ENCODE measurements at regions not wholly inside any gene's neighbourhood (a gene's known extent, or its start where the extent isn't known, plus 50 kb on each side); places are given as distances from the start of the nearest gene placed in this dataset.
A peak's percentile ranks its signal among the peaks of the same experiment; 100 is the strongest.

DNA sequence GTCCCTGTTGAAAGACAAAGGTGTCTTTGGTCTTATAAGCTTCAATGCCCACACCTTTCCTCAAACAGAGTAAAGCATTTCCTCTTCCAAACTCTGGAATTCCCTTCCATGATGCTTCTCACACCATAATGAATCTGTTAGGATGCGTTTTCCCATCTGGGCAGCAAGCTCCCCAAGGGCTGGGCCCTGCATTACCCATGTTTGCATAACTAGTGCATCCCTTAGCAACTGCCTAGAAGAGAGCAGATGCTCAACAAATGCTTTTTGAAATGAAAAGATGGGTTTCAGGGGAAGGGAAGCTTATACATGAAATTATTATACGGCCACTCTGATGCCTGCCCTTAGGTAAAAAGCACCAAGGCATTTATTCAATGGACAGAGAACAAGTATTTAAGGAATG is 124.5 kb upstream of the CCL2 start:
- DNase-seq (ENCODE audit: low spot score), result no peak

DNA sequence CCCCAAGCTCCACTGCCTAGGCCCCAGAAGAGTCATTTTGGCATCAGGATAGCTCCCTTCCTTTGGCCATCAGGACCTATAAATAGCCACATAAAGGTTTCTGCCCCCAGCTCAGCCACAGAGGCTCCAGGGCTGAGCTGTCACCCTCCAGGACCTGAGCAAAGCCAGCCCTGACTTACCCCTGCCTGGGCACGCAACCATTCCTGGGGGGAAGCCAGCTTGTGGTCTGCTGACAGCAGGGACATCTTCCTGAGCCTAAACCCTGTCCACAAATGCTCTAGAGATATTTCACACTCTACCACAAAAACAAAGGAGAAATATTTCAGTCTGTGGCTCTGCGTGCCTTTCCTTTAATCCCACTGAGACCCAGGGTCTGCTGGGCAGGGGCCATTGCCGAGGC is 123.7 kb upstream of the CCL2 start:
- DNase-seq (ENCODE audit: low spot score), result no peak

DNA sequence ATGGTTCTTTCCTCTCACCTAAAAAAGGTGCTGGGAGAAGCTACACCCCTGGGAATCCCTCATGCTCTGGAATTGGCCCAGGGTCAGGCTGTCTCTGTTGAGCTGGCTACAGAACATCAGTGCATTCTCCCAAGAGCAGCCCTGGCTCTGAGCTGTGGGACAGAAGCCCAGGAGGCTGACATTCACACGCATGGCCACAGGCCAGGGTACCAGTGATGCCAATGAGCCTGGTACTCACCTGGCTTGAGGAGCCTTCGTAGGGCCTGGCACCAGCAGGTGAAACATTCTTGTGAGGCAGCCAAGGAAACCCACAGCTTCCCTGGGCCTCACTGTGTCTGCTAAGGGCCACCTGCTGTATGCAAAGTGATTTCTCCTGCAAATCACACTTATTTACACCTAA is 121.7 kb upstream of the CCL2 start:
- DNase-seq (ENCODE audit: low spot score), result peak; percentile 15

DNA sequence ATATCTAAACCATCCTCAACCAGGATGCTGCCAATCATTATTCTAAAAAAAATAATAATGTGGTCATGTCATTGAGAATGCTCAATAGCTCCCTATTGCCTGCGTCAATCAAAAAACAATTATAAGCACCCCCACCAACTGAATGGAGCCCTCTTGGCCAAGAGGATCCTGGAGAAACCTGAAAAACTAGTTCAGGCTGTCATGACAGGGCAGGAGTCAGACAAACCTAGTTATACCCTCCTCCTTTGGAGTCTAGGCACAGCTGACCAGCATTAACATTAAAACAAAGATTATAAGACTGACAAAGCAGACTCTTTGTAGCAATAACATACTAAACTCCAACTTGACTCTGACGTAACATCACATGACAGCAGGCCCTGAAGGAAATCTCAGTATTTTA is 119.2 kb upstream of the CCL2 start:
- DNase-seq (ENCODE audit: low spot score), result peak; percentile 17

DNA sequence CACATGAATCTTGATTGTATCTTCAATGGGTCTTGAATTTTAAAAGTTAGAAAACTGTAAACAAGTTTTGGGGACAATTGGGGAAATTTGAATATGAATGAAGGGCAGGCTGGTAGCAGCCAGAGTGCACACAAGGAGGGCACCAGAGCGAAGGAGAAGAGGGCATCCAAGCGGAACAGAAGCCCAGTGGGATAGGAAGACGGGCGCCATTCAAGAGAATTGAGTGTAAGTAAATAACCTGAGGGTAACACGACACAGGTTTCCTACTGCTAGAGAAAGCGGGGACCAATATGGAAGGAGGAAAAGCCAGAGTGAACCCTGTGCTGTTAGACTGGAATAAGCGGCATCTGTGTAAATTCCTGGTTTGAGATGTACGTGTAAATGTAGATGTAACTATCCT is 115.1 kb upstream of the CCL2 start:
- DNase-seq (ENCODE audit: low spot score), result no peak

DNA sequence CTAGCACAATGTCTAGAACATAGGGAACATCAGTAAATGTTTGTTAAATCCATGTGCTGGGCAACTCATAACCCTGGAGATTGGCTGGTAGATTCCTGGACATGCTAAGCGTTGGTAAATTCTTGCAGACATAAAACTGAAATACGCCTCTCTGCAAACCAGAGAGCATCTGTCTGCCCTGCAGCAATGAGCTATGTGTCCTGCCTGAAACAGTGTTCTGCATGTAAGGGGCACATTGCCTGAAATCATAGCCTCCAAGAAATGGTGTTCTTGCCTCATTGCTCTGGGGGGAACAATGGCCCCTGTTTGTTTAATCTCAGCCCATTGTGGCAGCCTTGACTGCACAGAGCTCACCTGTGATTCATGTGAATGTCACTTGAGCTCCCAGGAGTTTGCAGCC is 113.5 kb upstream of the CCL2 start:
- DNase-seq (ENCODE audit: low spot score), result no peak

DNA sequence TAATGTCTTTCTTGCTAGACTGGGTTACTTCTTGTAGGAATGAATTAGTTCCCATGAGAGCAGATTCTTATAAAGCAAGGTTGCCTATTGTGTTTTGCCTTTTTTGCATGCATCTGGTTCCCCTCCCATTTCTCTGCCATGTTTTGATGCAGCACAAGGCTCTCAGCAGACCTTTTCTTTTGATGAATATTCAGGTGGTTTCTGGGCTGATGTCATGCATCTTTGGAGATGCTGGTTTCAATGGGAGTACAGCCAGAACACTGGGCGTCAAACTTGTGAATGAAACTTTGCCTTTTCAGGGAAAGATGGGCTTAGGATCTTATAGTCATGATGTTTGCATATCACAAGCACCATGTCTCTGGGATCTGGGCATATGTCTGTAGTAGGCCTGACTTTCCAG is 111.7 kb upstream of the CCL2 start:
- no peak for DNase-seq (ENCODE audit: low spot score)

DNA sequence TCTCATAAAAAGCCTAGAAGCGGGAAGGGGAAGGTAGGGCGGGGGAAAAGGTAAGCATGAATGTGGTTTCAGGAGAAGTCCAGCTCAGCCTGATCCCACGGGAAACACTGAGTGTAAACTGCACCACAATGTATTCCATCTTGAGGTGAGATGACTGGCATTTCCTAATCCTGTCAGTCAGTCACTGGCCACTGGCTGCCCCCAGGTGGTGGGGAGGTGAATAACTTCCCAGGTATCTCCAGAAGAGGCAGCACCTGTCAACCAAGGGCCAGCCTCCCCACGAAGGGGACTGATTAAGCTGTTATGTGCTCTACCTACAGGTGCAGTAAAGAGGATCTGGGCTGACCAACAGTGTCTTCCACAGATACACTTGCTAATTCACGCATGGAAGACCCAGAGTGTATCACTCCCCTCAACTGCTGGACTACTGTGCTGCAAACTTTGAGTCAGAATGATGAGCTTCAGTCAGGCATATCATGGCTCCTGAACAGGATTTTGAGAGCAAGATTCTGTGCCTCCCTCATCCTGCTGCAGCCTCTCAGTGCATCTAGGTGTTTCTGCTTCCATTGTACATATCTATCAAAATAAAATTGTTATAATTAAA is 108.5 kb upstream of the CCL2 start:
- DNase-seq (ENCODE audit: low spot score), result peak; percentile 66

DNA sequence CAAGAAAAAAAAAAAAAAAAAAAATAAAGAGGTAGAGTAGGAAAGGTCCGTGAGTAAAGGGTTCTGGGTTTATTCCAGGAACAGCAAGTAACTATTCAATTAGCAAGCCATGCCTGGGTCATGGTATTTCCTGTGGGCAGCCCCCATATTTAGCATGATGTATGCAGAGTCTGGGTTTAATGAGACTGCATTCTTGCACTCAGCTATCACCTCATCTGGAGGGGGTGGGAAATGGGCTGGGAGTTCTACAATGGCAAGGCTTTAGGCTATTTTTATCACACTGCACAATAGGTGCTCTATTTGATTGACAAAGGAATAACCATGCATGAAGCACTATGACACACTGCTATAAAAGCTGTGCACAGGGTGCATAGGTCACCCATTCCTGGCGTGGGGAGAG is 104.0 kb upstream of the CCL2 start:
- no peak for DNase-seq (ENCODE audit: low spot score)

DNA sequence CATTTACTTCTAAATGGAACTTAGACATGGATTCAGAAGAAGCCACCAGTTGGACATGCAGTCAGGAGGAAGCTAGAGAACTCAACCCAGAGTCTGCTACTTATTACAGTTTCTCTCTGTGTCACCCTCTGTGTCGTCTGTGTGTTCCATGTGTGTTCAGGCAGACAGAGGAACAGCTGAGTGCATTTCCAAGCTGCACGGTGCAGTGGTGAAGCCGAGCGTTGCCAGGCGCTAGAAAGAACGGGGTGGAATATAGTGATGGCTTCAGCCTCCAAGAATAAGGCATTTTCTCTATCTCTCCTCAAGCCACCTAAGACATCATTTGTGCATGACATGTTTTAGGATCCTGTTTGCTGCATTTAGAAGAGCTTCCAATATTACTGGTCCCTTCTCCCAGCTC is 101.1 kb upstream of the CCL2 start:
- no peak for DNase-seq (ENCODE audit: low spot score)

DNA sequence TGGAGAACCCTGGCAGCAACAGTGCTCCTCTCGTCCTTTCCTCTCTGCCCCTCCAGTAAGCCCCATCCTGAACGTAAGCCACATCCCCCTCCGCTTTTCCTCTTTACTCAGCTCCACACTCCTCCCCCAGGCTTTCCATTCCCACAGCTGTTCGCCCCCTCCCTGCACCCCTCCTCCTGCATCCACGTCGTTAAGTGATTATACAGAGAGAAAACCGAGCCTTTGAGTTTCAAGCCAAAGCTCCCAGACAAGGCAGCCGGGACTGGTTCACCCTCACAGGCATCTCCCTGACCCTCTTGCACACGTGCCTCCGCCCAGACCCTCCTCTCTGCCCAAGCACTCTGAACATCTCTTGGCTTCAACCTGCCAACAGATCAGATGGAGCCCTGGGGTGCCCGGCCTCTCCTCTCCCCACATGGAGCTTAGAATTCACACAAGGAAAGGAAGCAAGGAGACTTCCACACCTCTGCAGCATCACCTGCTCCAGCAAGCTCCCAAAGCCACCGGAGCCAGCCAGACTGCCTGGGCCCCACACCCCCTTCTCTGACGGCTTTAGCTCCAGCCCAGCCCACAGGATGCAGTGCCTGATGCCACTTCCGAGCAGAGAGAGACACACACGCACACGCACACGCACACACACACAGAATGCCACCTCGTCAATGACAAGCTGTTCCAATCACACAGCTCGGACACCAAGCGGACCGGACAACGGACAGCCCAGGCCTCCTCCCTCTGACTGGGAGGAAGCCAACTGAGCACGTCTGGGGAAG is 99.9 kb upstream of the CCL2 start:
- DNase-seq (ENCODE audit: low spot score), result no peak

DNA sequence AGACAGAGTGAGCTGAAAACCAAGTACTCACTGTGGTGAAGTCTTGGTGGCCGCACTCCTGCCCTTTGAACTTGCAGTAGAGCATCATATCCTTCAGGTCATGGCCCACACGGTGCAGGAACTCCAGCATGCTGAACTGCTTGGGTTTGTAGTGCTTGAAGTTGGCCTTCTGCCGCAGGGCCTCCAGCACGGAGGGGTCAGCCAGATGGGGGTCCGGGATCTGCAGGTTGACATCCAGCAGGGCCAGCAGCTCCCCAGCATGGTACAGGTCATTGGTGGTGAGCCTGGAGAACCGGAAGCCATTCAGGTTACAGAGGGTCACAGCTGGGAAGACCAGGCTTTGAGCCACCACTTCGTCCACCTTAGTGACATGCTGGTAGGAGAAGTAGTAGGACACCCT is 99.1 kb upstream of the CCL2 start:
- no peak for DNase-seq (ENCODE audit: low spot score)

DNA sequence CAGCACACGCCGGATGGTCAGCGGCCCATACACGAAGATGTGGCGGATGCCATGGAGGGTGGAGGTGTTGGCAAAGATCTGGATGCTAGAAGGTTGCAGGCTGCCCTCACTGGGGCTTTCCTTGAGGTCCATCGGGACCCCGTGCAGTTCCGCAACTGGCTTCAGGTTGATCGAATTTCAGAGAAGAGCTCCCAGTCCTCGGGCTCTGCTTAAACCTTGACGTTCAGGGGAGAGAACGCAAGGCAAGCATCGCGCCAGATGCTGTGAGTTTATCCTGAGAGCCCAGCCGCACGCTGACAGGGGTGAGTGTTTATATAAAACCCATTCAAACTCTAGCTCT is 98.7 kb upstream of the CCL2 start:
- DNase-seq (ENCODE audit: low spot score), result no peak

DNA sequence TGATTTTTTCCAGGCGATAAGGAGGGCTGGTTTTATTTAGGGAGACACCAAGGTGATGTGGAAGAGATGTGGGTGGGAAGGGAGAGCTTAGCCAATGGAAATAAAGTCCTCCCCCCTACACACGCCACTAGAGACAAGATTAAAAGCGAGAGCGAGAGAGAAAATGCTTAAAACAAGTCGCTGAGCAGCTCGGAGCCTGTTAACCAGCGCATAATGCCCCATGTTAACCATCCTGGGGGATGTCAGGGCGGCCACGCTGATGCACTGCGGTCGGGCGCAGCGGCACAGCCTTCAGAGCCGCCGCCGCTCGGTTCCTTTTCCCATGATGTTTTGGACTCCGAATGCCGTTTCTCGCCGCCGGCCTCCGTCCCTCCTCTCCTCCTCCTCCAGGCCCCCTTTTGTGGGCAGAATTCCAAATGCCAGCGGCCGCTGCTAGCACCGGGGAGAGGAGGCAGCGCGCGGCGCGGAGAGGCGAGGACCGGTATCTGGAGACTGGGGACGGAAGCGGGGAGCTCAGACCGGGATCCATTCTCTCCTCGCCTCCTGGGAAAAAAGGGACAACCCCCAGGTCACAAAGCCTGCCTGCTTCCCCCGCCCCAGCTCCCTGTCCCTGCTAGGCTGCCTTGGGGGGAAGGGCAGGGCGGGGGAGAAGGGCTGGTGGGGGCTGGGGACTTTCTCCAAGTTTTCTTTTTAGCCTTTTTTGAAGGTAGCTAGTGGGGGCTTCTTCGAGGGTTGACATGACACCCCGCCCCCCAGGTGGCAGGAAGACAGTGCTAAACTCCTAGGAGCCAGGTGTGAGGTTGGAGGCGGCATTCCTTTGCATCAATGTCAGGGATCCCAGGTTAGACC is 98.1 kb upstream of the CCL2 start:
- no peak for DNase-seq (ENCODE audit: low spot score)

DNA sequence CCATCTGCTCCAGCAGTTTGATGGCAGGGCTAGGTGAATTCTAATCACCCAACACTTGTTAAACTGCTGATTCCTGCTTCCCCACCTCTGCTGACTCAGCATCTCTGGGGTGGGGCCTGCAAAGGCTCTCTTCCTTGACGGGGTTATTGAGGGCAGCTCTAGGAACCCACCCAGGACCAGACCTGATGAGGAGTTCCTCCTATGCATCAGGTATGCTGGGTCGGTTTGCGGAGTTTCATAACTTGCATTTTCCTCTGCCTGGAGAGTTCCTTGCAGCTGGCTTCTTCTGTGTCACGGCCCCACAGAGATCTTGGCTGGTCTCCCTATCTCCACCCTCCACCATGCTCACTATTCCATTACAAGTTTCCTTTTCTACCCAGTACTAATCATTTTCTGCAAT is 93.4 kb upstream of the CCL2 start:
- DNase-seq (ENCODE audit: low spot score), result no peak

DNA sequence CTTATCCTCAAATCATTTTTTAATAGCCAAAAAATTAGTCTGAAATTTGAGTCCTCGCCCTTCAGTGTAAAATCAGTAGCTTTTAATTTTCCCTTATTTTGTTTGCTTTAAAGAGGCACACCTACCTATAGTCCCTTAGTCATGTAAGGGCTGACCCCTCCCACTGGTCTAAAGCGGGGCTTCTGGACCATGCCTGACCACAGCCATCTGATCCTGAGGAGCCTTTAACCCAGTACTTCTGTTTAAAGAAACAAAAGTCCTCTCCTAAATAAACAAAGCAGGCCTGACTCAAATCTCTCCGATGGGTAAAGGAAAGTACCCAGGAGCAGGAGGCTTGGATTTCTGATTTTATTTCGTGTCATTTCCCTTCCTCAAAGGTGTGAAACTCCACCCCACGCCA is 92.0 kb upstream of the CCL2 start:
- DNase-seq (ENCODE audit: low spot score), result no peak

DNA sequence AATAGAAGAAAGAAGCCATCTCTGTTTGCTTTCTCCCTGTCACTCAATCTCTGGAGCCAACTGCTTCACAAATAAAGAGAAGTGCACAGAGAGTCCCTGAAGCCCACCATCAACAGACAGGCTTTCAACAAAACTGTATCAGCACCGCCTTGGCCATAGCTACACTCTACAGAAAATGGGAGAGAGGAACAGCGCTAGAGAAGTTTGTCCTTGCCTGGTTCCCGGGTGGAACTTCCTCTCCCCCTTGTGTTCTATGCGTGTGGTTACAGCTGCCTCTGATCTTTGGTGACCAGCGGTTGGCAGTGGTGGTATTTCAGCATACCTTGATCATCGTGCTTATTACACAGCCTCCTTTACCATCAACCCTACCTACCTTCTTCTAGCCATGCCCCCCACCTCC is 91.4 kb upstream of the CCL2 start:
- peak; percentile 13 for DNase-seq (ENCODE audit: low spot score)

DNA sequence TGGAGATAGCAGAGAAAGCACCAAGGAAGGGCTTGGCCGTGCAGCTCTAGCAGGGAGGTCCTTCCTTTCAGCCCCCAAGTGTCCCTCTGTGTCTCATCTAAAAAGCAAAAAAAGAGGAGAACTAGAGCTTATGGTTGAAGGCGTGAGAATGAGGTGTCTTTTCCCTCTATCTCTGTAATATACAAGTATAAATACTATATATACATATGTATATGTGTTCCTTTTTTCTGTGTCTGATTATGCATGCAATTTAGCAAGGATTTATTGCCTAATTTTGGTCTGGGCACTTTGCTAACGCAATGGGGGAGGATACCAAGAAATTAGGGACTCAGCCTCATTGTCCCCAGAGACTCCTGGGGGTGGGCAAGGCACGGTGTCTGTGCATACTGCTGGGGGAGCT is 90.2 kb upstream of the CCL2 start:
- DNase-seq (ENCODE audit: low spot score), result no peak

DNA sequence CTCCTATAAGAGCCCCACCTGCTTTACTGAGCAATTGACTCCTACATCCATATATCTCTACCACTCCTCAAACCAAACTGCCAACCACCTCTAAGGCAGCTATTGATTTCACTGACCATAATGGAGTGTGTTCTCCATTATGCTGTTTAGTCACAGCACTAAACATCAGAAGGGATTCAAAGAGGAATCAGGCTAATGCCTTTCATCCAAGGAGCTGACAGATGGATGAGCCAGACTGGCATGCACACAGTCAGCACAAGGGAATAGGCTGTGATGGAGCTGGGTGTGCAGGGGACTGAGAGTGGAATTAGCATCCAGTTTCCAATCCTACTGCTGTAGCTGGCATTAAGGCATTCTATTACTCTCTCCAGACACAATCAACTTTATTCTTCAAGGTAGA is 88.7 kb upstream of the CCL2 start:
- no peak for DNase-seq (ENCODE audit: low spot score)

DNA sequence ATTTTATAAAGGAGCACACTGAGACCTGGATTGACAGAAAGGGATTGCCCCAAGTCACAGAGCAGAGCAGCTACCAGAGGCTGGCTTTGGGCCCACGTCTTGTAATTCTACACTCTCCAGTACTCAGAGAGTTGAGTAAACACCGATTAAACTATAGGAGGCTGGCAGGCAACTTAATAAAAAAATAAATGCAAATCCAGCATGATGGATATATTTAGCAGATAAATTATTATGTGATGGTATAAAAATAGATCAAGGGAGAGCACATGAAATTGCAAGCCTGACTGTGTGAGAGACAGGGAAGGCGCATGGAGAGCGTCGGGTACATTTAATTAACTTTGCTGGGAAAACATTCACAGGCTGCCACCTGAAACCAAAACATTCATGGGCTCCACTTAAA is 87.7 kb upstream of the CCL2 start:
- DNase-seq (ENCODE audit: low spot score), result no peak

DNA sequence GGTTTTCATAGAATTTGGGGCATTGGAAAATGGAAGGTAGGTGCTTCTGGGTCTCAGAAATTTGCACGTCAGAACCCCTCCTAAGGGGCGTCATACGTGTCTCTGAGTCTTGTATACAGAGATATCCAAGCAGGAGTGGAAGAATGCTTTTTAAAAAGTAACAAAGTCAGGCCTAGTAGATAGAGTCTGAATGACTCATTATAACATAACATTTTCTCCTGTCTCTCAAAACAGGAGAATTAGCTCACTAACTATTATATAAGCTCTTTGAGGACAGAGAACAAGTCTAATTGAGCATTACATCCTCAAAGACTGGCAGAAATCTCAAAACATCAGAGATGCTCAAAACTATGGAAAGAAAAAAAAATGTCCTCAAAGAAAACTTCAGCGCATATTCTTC is 86.1 kb upstream of the CCL2 start:
- no peak for DNase-seq (ENCODE audit: low spot score)

DNA sequence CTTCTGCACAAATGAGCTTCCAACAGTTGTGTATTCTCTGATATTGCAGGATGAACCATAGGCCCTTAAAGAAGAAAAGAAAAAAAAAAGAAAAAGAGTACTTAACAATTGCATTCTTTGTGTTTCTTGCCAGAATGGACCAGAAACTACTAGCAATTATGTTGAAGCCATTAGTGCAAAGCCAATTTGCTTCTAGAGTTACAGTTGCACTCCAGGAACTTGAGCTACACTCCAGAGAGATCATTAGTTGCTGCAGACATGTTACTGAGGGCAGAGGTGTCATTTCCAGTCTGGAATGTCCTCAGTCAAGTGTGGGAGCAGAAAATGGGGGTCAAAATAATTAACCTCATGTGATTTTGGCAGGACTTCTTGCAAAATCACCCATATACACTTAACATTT is 85.6 kb upstream of the CCL2 start:
- DNase-seq (ENCODE audit: low spot score), result no peak

DNA sequence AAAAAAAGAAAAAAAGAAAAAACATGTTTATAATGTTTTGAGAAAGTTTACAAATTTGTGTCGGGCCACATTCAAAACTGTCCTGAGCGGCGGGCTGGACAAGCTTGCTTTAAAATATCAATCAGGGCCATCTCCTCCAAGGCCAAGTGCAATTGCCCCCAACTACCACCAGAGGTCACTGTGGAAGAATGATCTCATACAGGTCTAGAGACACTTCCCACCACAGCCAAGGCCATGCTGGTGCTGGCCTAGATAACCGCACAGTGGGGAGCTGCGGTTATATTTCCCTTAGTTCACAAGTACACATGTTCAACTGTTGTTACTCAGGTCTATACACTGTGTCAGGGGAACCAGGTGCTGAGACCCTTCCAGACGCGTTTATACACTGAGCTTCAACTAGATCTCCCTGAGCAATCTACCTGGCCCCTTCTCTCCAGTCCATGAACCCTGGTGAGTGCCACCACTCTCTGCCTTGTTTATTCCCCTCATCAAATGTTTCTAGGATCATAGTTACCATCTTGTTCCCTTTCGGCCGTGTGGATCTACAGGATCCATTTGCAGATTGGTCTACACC is 83.8 kb upstream of the CCL2 start:
- DNase-seq (ENCODE audit: low spot score), result peak; percentile 52

Data from mucosa of gallbladder (tissue), 1 donor.